GM11168 (cell line): ENCODE measurements at regions not wholly inside any gene's neighbourhood (a gene's known extent, or its start where the extent isn't known, plus 50 kb on each side); places are given as distances from the start of the nearest gene placed in this dataset.

Source experiments
- in situ Hi-C: fragments of 300-500 bp; cut with MboI; formaldehyde crosslinking; loops from one replicate; pipeline ENCODE4 v1.12.0; 2022; ENCODE audit warnings: low sequenced_read_pairs; ENCODE audit not compliant: unreplicated experiment

- in situ Hi-C loops: no loop called here
Measured at GRCh38 chr2:195425328-195425727, 231.7 kb upstream of the SLC39A10 start.

- in situ Hi-C loops: no loop called here
Measured at GRCh38 chr2:195419033-195419432, 238.0 kb upstream of the SLC39A10 start.

GRCh38 chr2:195414537-195415100, 242.4 kb upstream of the SLC39A10 start:
- in situ Hi-C loops: no loop called here

- in situ Hi-C loops: no loop called here
Measured at GRCh38 chr2:195413944-195414343, 243.1 kb upstream of the SLC39A10 start.

GRCh38 chr2:195413422-195413821, 243.6 kb upstream of the SLC39A10 start:
- in situ Hi-C loops: no loop called here

GRCh38 chr2:195411219-195411687, 245.8 kb upstream of the SLC39A10 start:
- in situ Hi-C loops: no loop called here

GRCh38 chr2:195410074-195410671, 246.9 kb upstream of the SLC39A10 start:
- in situ Hi-C loops: no loop called here

GRCh38 chr2:195408811-195409210, 248.2 kb upstream of the SLC39A10 start:
- in situ Hi-C loops: no loop called here

- in situ Hi-C loops: no loop called here
Measured at GRCh38 chr2:195408196-195408595, 248.8 kb upstream of the SLC39A10 start.

- in situ Hi-C loops: no loop called here
Measured at GRCh38 chr2:195407783-195408182, 249.2 kb upstream of the SLC39A10 start.

GRCh38 chr2:195406886-195407603, 250.0 kb upstream of the SLC39A10 start:
- in situ Hi-C loops: no loop called here

GRCh38 chr2:195404651-195405050, 252.4 kb upstream of the SLC39A10 start:
- in situ Hi-C loops: no loop called here

- in situ Hi-C loops: no loop called here
Measured at GRCh38 chr2:195396479-195396878, 260.5 kb upstream of the SLC39A10 start.

- in situ Hi-C loops: no loop called here
Measured at GRCh38 chr2:195395362-195395761, 261.7 kb upstream of the SLC39A10 start.

GRCh38 chr2:195392446-195393336, 264.3 kb upstream of the SLC39A10 start:
- in situ Hi-C loops: no loop called here

GRCh38 chr2:195390686-195391321, 266.2 kb upstream of the SLC39A10 start:
- in situ Hi-C loops: no loop called here

- in situ Hi-C loops: no loop called here
Measured at GRCh38 chr2:195388028-195388427, 269.0 kb upstream of the SLC39A10 start.

GRCh38 chr2:195382186-195382585, 274.8 kb upstream of the SLC39A10 start:
- in situ Hi-C loops: no loop called here

GRCh38 chr2:195370167-195370943, 286.7 kb upstream of the SLC39A10 start:
- in situ Hi-C loops: no loop called here
